ES-I3 (cell line): ENCODE measurements at regions not wholly inside any gene's neighbourhood (a gene's known extent, or its start where the extent isn't known, plus 50 kb on each side); places are given as distances from the start of the nearest gene placed in this dataset.

Experiments
- H3K36me3 ChIP-seq: 2 replicates; pipeline ENCODE4 v1.6.1; 2013; ENCODE audit warnings: mild to moderate bottlenecking, low read length, control low read depth, moderate library complexity; ENCODE audit not compliant: insufficient read depth
- H3K4me1 ChIP-seq: 2 replicates; pipeline ENCODE4 v1.6.1; 2013; ENCODE audit warnings: mild to moderate bottlenecking, control low read depth, low read length; ENCODE audit not compliant: insufficient read depth
- H3K9ac ChIP-seq: 2 replicates; pipeline ENCODE4 v1.6.1; 2013; ENCODE audit warnings: low read depth, mild to moderate bottlenecking, low read length, moderate library complexity
- H3K9me3 ChIP-seq: 2 replicates; pipeline ENCODE4 v1.6.1; 2013; ENCODE audit warnings: mild to moderate bottlenecking, low read length, moderate library complexity; ENCODE audit not compliant: control insufficient read depth, insufficient read depth

DNA sequence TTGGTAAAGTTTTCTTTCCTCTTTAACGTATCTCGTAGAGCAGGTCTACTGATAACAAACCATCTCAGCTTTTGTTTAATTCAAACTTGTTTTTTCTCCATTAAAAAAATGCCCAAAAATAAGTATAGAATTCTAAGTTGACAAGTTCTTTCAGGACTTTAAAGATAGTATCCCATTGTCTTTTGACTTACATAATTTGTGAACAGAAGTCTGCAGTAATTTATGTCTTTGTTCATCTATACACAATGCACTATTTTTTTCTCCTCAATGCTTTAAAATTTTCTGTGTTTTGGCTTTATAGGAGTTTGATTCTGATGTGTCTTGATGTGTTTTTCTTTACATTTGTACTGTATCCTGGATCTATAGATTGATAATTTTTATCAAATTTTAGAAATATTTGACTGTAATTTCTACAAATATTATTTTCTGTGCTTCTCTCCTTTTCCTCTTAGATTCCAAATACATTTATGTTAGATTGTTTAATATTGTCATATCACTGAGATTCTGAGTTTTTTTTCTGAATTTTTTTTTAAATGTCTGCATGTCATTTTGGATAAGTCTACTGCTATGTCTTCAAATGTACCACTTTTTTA is 143.3 kb downstream of the FTCDNL1 start:
- no peaks in the 10 kb centered on the region for H3K36me3 ChIP-seq
- H3K9me3 ChIP-seq: peaks cover 2% of the 10 kb centered on the region; the same call in 1 of the 2 replicates
- H3K9ac ChIP-seq: no peak overlapping the region
- H3K4me1 ChIP-seq: no peaks in the 10 kb centered on the region

DNA sequence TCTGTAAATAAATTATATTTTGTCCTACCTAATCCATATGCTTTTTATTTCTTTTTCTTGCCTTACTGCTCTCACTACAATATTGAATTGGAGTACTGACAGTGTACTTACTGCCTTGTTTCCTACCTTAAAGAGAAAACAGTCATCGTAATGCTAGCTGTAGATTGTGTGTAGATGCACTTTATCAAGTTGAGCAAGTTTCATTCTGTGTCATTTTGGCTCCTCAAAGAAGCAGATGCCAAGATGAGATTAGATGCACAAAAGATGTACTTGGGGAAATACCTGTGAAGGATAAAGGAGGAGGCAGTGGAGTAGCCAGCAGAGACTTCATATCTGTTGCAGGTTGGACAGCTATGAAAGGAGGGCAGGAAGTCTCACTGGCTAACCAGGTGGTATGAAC is 145.5 kb downstream of the FTCDNL1 start:
- H3K4me1 ChIP-seq: no peaks in the 10 kb centered on the region
- H3K36me3 ChIP-seq: no peaks in the 10 kb centered on the region
- peaks cover 2% of the 10 kb centered on the region; the same call in 1 of the 2 replicates for H3K9me3 ChIP-seq
- H3K9ac ChIP-seq: no peak overlapping the region

DNA sequence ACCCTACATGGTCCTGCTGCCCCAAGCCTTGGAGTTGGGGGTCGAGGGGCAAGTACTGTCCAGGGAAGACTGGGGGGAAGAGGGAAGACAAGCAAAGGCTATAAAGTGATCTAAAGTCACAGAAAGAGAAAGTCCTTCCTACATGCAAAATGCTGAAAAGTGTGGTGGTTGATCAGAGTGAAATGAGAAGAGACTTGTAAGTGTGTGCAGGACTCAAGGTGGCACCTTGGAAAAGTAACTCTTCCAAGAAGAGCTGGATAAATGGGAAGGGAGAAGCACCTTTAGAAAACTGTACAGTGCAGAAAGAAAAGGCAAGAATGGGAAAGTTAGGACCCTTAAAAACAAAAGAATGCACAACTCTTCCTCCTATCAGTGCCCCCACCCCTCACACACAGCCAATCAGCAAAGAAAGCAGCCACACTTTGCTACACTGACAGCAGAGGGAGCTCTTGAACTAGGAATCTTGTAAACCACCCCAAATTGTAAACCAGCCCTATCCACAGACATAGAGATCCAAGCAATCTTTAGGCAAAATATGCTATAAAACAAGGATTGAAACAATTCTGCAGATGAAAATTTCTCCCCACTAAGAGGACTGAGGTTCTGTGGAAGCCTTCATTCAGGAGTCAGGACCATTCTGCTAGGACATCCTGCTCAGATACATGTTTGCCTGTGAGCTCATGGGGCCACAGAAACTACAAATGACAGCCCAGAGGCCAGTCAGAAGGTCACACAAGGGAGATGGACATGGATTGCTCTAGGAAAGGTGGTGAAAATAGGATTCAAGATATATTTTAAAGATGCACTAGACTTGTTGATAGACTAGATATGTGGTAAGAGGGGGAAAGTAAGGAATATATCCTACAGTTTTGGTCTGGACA is 146.4 kb downstream of the FTCDNL1 start:
- Histone ChIP-seq H3K9me3 (peaks cover 2% of the 10 kb centered on the region; the same call in 1 of the 2 replicates), H3K36me3 (no peaks in the 10 kb centered on the region), H3K9ac (no peak overlapping the region), H3K4me1 (no peaks in the 10 kb centered on the region)

DNA sequence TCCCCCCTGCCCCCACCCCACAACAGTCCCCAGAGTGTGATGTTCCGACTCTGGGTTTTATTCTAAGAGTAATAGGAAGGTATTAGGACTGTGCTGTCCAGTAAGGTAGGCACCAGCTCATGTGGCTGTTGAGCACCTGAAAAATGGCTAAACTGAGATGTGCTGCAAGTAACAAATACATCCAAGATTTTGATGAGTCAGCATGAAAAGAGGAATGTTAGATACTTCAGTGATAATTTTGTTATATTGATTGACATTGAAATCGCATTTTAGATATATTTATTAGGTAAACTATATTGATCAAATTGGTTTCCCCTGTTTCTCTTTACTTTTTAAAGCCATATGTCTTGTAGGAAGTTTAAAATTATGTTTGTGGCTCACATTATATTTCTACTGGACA is 147.8 kb downstream of the FTCDNL1 start:
- H3K36me3 ChIP-seq: no peaks in the 10 kb centered on the region
- H3K9ac ChIP-seq: no peak overlapping the region
- H3K4me1 ChIP-seq: no peaks in the 10 kb centered on the region
- H3K9me3 ChIP-seq: no peaks in the 10 kb centered on the region

DNA sequence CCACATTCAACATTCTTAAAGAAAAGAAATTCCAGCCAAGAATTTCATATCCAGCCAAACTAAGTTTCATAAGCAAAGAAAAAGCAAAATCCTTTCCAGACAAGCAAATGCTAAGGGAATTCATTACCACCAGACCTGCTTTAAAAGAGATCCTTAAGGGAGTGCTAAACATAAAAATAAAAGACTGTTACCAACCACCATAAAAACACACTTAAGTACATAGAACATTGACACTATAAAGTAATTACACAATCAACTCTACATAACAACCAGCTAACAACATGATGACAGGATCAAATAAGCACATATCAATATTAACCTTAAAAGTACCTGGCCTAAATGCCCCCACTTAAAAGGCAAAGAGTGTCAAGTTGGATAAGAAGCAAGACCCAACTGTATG is 153.5 kb downstream of the FTCDNL1 start:
- Histone ChIP-seq H3K9me3 (no peaks in the 10 kb centered on the region), H3K9ac (no peak overlapping the region), H3K4me1 (no peaks in the 10 kb centered on the region), H3K36me3 (no peaks in the 10 kb centered on the region)

GRCh38 chr2:199696048-199696447 is 154.9 kb downstream of the FTCDNL1 start:
- Histone ChIP-seq H3K36me3 (no peaks in the 10 kb centered on the region), H3K9ac (no peak overlapping the region), H3K9me3 (no peaks in the 10 kb centered on the region), H3K4me1 (no peaks in the 10 kb centered on the region)

DNA sequence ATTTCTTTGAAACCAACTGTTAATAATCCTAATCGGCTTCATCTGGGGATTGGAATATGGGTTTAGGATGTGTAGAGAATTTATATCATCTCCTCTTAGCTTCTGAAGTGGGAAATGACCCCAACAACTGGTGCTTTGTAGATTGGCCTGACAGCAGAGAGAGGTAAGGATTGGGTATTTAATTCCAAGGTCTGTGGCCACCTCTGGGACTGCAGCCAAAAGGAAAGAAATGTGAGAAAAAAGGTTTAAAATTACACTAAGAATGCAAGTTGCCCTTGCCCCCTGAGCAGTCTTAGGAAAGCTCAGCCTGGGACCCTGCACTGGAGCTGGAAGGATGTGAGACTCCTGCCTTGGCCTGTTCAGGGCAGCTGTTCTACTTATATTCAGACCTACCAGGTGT is 157.1 kb downstream of the FTCDNL1 start:
- no peaks in the 10 kb centered on the region for H3K4me1 ChIP-seq
- no peak overlapping the region for H3K9ac ChIP-seq
- no peaks in the 10 kb centered on the region for H3K36me3 ChIP-seq
- no peaks in the 10 kb centered on the region for H3K9me3 ChIP-seq

- Histone ChIP-seq H3K36me3 (no peaks in the 10 kb centered on the region), H3K9me3 (no peaks in the 10 kb centered on the region), H3K9ac (no peak overlapping the region), H3K4me1 (no peaks in the 10 kb centered on the region)
Measured at GRCh38 chr2:199692489-199692888, 158.5 kb downstream of the FTCDNL1 start.

DNA sequence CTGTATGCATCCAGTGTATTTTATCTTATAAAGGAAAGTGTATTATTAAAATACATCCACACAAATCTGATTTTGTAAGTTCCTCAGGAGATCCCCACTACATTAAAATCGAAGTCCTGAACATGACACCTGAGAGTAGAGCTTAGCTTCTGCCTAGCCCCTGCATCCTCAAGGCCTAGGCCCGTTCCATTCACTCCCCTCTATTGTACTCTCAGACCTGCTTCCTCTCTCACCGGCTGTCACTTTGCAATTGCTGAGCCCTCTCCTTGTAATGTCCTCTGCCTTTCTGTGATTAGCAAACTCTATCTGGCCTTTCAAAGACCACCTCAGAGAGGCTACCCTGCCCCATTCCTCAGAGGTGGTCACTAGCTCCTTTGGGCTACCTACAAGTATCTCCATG is 160.8 kb downstream of the FTCDNL1 start:
- Histone ChIP-seq H3K4me1 (no peaks in the 10 kb centered on the region), H3K36me3 (no peaks in the 10 kb centered on the region), H3K9ac (no peak overlapping the region), H3K9me3 (no peaks in the 10 kb centered on the region)

DNA sequence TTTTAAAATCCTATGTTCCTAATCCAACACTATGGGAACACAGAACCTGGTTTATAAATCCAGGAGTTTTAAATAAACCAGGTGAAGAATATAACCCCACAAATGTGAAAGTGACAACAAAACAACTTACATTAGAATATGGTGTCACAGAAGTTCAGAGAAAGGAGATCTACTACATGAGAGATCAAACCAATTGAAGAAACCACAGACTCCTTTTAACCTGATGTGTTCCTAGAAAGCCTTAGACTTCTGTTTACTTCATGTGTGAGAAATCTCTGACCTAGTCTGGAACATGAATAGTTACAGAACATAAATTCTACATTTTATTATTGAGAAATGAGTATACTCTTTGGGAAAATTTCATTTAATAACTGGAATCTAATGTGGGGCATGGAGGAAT is 165.3 kb downstream of the FTCDNL1 start:
- H3K4me1 ChIP-seq: no peaks in the 10 kb centered on the region

DNA sequence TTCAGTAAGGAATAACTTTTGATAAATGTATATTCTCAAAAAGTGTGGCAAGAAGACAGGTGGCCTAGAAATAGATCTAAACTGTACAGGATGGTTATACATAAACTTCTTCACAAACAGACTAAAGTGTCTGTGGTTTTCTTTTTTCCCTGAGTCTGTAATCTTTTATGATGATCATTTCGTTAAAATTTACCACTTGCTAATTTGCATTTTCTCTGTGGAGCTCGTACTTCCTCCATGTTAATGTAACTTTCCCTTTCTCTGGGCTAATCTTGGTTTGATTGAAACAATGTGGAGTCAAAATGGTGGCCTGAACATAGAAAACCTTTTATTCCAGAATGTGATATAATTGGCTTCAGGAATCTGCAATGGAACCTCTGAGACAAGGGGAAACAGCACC is 166.2 kb downstream of the FTCDNL1 start:
- Histone ChIP-seq H3K9me3 (no peaks in the 10 kb centered on the region), H3K4me1 (no peaks in the 10 kb centered on the region), H3K36me3 (no peaks in the 10 kb centered on the region), H3K9ac (no peak overlapping the region)

More for the DNA sequence above, 165.3 kb downstream of the FTCDNL1 start:
- H3K9me3 ChIP-seq: no peaks in the 10 kb centered on the region
- no peaks in the 10 kb centered on the region for H3K36me3 ChIP-seq
- H3K9ac ChIP-seq: no peak overlapping the region

GRCh38 chr2:199684168-199684567 is 166.8 kb downstream of the FTCDNL1 start:
- Histone ChIP-seq H3K4me1 (no peaks in the 10 kb centered on the region), H3K9me3 (no peaks in the 10 kb centered on the region), H3K9ac (no peak overlapping the region), H3K36me3 (no peaks in the 10 kb centered on the region)

- no peaks in the 10 kb centered on the region for H3K36me3 ChIP-seq
- H3K9ac ChIP-seq: no peak overlapping the region
- H3K9me3 ChIP-seq: no peaks in the 10 kb centered on the region
- no peaks in the 10 kb centered on the region for H3K4me1 ChIP-seq
Measured at GRCh38 chr2:199682001-199682400, 169.0 kb downstream of the FTCDNL1 start.

GRCh38 chr2:199680482-199680881 is 170.5 kb downstream of the FTCDNL1 start:
- Histone ChIP-seq H3K36me3 (no peaks in the 10 kb centered on the region), H3K9ac (no peak overlapping the region), H3K4me1 (no peaks in the 10 kb centered on the region), H3K9me3 (no peaks in the 10 kb centered on the region)

GRCh38 chr2:199679883-199680282 is 171.1 kb downstream of the FTCDNL1 start:
- H3K4me1 ChIP-seq: no peaks in the 10 kb centered on the region
- no peak overlapping the region for H3K9ac ChIP-seq
- H3K36me3 ChIP-seq: no peaks in the 10 kb centered on the region
- H3K9me3 ChIP-seq: no peaks in the 10 kb centered on the region
